ENCODE measurements at regions not wholly inside any gene's neighbourhood (a gene's known extent, or its start where the extent isn't known, plus 50 kb on each side); places are given as distances from the start of the nearest gene placed in this dataset.

- TF ChIP-seq CTCF (IDR thresholded peaks at IDR 0.05) (no peak), EP300 (IDR thresholded peaks at IDR 0.05) (no peak), POLR2AphosphoS5 (IDR thresholded peaks at IDR 0.05) (no peak)
These were observed 217.0 kb upstream of the DYNLRB2 start for GRCh38 chr16:80323808-80324195.
